GM18861 (cell line): ENCODE measurements at regions not wholly inside any gene's neighbourhood (a gene's known extent, or its start where the extent isn't known, plus 50 kb on each side); places are given as distances from the start of the nearest gene placed in this dataset.
"Not testable (repeated sequence)": the region's sequence is repeated elsewhere in the genome, so short reads cannot be mapped to it uniquely, and the experiment has no call there.

ENCODE experiments used
- ATAC-seq: cut with Tn5 transposase; IDR thresholded peaks from one replicate; pipeline ENCODE4 v1.9.1; 2021; ENCODE audit not compliant: unreplicated experiment

GRCh38 chr16:59688006-59688405, 953.9 kb upstream of the GOT2 start:
- ATAC-seq = no peak

GRCh38 chr16:59686405-59686804, 952.3 kb upstream of the GOT2 start:
- no peak for ATAC-seq

GRCh38 chr16:59684911-59685310, 950.8 kb upstream of the GOT2 start:
- no peak for ATAC-seq

- ATAC-seq = no peak
Observed at GRCh38 chr16:59683709-59684108, 949.6 kb upstream of the GOT2 start.

- ATAC-seq = no peak
Observed at GRCh38 chr16:59665618-59666220, 931.6 kb upstream of the GOT2 start.

- ATAC-seq = no peak
Observed at GRCh38 chr16:59658572-59658971, 924.5 kb upstream of the GOT2 start.

- no peak for ATAC-seq
Observed at GRCh38 chr16:59655031-59655430, 920.9 kb upstream of the GOT2 start.

- ATAC-seq = no peak
Observed at GRCh38 chr16:59654455-59654854, 920.3 kb upstream of the GOT2 start.

GRCh38 chr16:59651662-59652061, 917.5 kb upstream of the GOT2 start:
- no peak for ATAC-seq

- ATAC-seq = no peak
Observed at GRCh38 chr16:59645194-59645593, 911.1 kb upstream of the GOT2 start.

- no peak for ATAC-seq
Observed at GRCh38 chr16:59635674-59636073, 901.6 kb upstream of the GOT2 start.

- ATAC-seq = no peak
Observed at GRCh38 chr16:59634951-59635350, 900.8 kb upstream of the GOT2 start.

GRCh38 chr16:59634004-59634579, 900.0 kb upstream of the GOT2 start:
- no peak for ATAC-seq

GRCh38 chr16:59632276-59632855, 898.2 kb upstream of the GOT2 start:
- no peak for ATAC-seq

GRCh38 chr16:59624381-59624780, 890.3 kb upstream of the GOT2 start:
- not testable (repeated sequence) for ATAC-seq

- no peak for ATAC-seq
Observed at GRCh38 chr16:59614466-59615240, 880.5 kb upstream of the GOT2 start.

- ATAC-seq = not testable (repeated sequence)
Observed at GRCh38 chr16:59612910-59613620, 878.9 kb upstream of the GOT2 start.

- no peak for ATAC-seq
Observed at GRCh38 chr16:59612094-59612493, 878.0 kb upstream of the GOT2 start.

- ATAC-seq = no peak
Observed at GRCh38 chr16:59611556-59611955, 877.4 kb upstream of the GOT2 start.

- no peak for ATAC-seq
Observed at GRCh38 chr16:59605706-59606105, 871.6 kb upstream of the GOT2 start.

- no peak for ATAC-seq
Observed at GRCh38 chr16:59604354-59604753, 870.2 kb upstream of the GOT2 start.
